PC-9 (cell line): ENCODE measurements at regions not wholly inside any gene's neighbourhood (a gene's known extent, or its start where the extent isn't known, plus 50 kb on each side); places are given as distances from the start of the nearest gene placed in this dataset.

Source experiments
- BruUV-seq: library from RNA; stranded (reverse); fragments of 400-500 nt; replicated peaks from 2 replicates; lab custom pipeline; 2021; lab: Mats Ljungman, UMichigan
- CTCF ChIA-PET: fragments of 300-600 bp; sonication (Branson Sonifier 250); formaldehyde crosslinking; loops from one replicate; lab custom pipeline; 2022; ENCODE audit warnings: antibody characterized with exemption; lab: Charles Lee
- POLR2A ChIA-PET: fragments of 300-600 bp; sonication (Branson Sonifier 250); formaldehyde crosslinking; loops from one replicate; lab custom pipeline; 2022; ENCODE audit warnings: antibody characterized with exemption; ENCODE audit not compliant: unreplicated experiment; lab: Charles Lee
- DNase-seq, 2 experiments: peaks; one replicate each; pipeline versions ENCODE4 v3.0.0 to v3.0.0-alpha.2; 2015 to 2022; ENCODE audit warnings: mixed read lengths in 1 of 2
- H2AFZ ChIP-seq: fragments of 200-600 bp; sonication (generic); 2 replicates; pipeline ENCODE4 v1.8.1; 2017; ENCODE audit warnings: antibody characterized with exemption
- H3F3A ChIP-seq: fragments of 200-600 bp; sonication (generic); 2 replicates; pipeline ENCODE4 v1.8.1; 2017; ENCODE audit warnings: antibody characterized with exemption, mild to moderate bottlenecking, low read depth; ENCODE audit not compliant: insufficient read depth
- H3K27ac ChIP-seq: fragments of 200-600 bp; sonication (generic); 2 replicates; pipeline ENCODE4 v1.6.1; 2016; ENCODE audit warnings: mixed run types
- H3K27me3 ChIP-seq: fragments of 200-600 bp; sonication (generic); 2 replicates; pipeline ENCODE4 v1.6.1; 2016; ENCODE audit warnings: low read depth, mixed run types; ENCODE audit not compliant: insufficient read depth
- H3K36me3 ChIP-seq: fragments of 200-600 bp; sonication (generic); 2 replicates; pipeline ENCODE4 v1.6.1; 2016; ENCODE audit warnings: low read depth, mixed run types
- H3K4me1 ChIP-seq: fragments of 200-600 bp; sonication (generic); replicated peaks from 2 replicates; pipeline ENCODE4 v1.6.1; 2016; ENCODE audit warnings: mixed run types; ENCODE audit not compliant: insufficient read depth
- H3K4me2 ChIP-seq: fragments of 200-600 bp; sonication (generic); 2 replicates; pipeline ENCODE4 v1.6.1; 2017; ENCODE audit warnings: mixed run types
- H3K4me3 ChIP-seq: fragments of 200-600 bp; sonication (generic); 2 replicates; pipeline ENCODE4 v1.6.1; 2016; ENCODE audit warnings: mixed run types
- H3K79me2 ChIP-seq: fragments of 200-600 bp; sonication (generic); 2 replicates; pipeline ENCODE4 v1.6.1; 2017; ENCODE audit warnings: low read depth, mixed run types
- H3K9me2 ChIP-seq: fragments of 200-600 bp; sonication (generic); 2 replicates; pipeline ENCODE4 v1.8.1; 2017; ENCODE audit warnings: mild to moderate bottlenecking; ENCODE audit not compliant: insufficient read depth
- H3K9me3 ChIP-seq: fragments of 200-600 bp; sonication (generic); 2 replicates; pipeline ENCODE4 v1.8.1; 2016; ENCODE audit warnings: low read depth; ENCODE audit not compliant: insufficient read depth
- H4K20me1 ChIP-seq: fragments of 200-600 bp; sonication (generic); 2 replicates; pipeline ENCODE4 v1.8.1; 2017; ENCODE audit not compliant: insufficient read depth
- CTCF ChIP-seq: fragments of 200-600 bp; sonication (generic); conservative IDR thresholded peaks from 2 replicates; pipeline ENCODE4 v1.6.1; 2017; ENCODE audit warnings: mixed run types, antibody characterized with exemption, mild to moderate bottlenecking, moderate library complexity
- EZH2 ChIP-seq: fragments of 200-600 bp; sonication (generic); IDR thresholded peaks from 2 replicates; pipeline ENCODE4 v1.8.0; 2017; ENCODE audit warnings: antibody characterized with exemption, low read depth
- intact Hi-C: fragments of 100-400 bp; cut with micrococcal nuclease; formaldehyde crosslinking; loops from one replicate; pipeline ENCODE4 v1.10.0; 2022; ENCODE audit not compliant: unreplicated experiment

- no TSS peak for BruUV-seq
- Histone ChIP-seq H3K36me3 (no peaks in the 10 kb centered on the region), H3K27me3 (no peaks in the 10 kb centered on the region; the same call in 1 of the 2 replicates), H3K79me2 (no peaks in the 10 kb centered on the region), H3K4me1 (peaks cover 19% of the 10 kb centered on the region), H3K4me3 (no peak overlapping the region), H2AFZ (no peak overlapping the region), H4K20me1 (no peaks in the 10 kb centered on the region), H3K9me2 (no peaks in the 10 kb centered on the region), H3K9me3 (no peaks in the 10 kb centered on the region), H3F3A (peaks cover 9% of the 10 kb centered on the region; the same call in 1 of the 2 replicates), H3K27ac (peak overlapping the region; percentile 25; the same call in 1 of the 2 replicates), H3K4me2 (peak overlapping the region; percentile 52)
- CTCF ChIA-PET: interaction anchor here (0.8 to 1.0 kb wide), 3 partner anchors 27 to 166 kb away, joined by 3 to 6 read pairs (median 4); no protein-coding TSS in a partner anchor
- TF ChIP-seq CTCF (no peak), EZH2 (no peak)
- POLR2A ChIA-PET: interaction anchor here (0.6 to 1.0 kb wide), 2 partner anchors 431 to 591 kb away, joined by 3 to 8 read pairs; partner anchors contain the start of gene PHKB
- no peak for DNase-seq
- intact Hi-C loops: loop anchor here (5.0 to 10.0 kb wide), 5 partner anchors 104 to 588 kb away; partner anchors contain the start of genes ABCC12, ITFG1 and PHKB
Observed at GRCh38 chr16:48052731-48053417, 102.9 kb downstream of the ABCC12 start.

GRCh38 chr16:48050871-48051270, 104.9 kb downstream of the ABCC12 start:
- H3K4me1 ChIP-seq: peaks cover 19% of the 10 kb centered on the region
- CTCF ChIA-PET: no interaction called here
- BruUV-seq: no TSS peak

More at GRCh38 chr16:48050871-48051270, 104.9 kb downstream of the ABCC12 start:
- POLR2A ChIA-PET: no interaction called here
- Histone ChIP-seq H4K20me1 (no peaks in the 10 kb centered on the region), H3K9me2 (no peaks in the 10 kb centered on the region), H2AFZ (no peak overlapping the region), H3K36me3 (no peaks in the 10 kb centered on the region), H3K4me3 (no peak overlapping the region), H3K27ac (no peak overlapping the region), H3K4me2 (no peak overlapping the region), H3K9me3 (no peaks in the 10 kb centered on the region), H3K27me3 (no peaks in the 10 kb centered on the region; the same call in 1 of the 2 replicates), H3K79me2 (no peaks in the 10 kb centered on the region), H3F3A (peaks cover 9% of the 10 kb centered on the region; the same call in 1 of the 2 replicates)
- DNase-seq: no peak
- intact Hi-C loops: loop anchor here (5.0 to 10.0 kb wide), 5 partner anchors 106 to 586 kb away; partner anchors contain the start of genes ABCC12, ITFG1 and PHKB
- TF ChIP-seq EZH2 (no peak), CTCF (no peak)
